HEK293 (cell line): ENCODE measurements at regions not wholly inside any gene's neighbourhood (a gene's known extent, or its start where the extent isn't known, plus 50 kb on each side); places are given as distances from the start of the nearest gene placed in this dataset.

ENCODE experiments used
- CTCF ChIA-PET: fragments of 350-600 bp; formaldehyde crosslinking; extraction: SDS; loops from one replicate; lab custom pipeline; 2021; ENCODE audit warnings: antibody characterized with exemption; lab: Yijun Ruan, JAX
- POLR2A ChIA-PET: fragments of 300-600 bp; formaldehyde crosslinking; extraction: SDS; loops from one replicate; lab custom pipeline; 2020; ENCODE audit warnings: antibody characterized with exemption, inconsistent platforms; lab: Yijun Ruan, JAX
- H3K27ac ChIP-seq: fragments of 200-500 bp; sonication (Bioruptor generic); 2 replicates; pipeline ENCODE4 v1.5.1; 2014; ENCODE audit warnings: low read depth, low read length, control low read depth, inconsistent platforms; ENCODE audit errors: extremely low read depth
- H3K36me3 ChIP-seq, 2 experiments: fragments of 200-500 bp in 1 of 2; sonication (Bioruptor generic) in 1 of 2; 1 replicate in 1 of 2; 2 replicates in 1 of 2; pipeline ENCODE4 v1.5.1; 2014 to 2017; ENCODE audit warnings: inconsistent platforms in 2 of 2, low read length in 2 of 2; ENCODE audit not compliant: control insufficient read depth in 2 of 2, insufficient read depth in 1 of 2
- H3K4me1 ChIP-seq: fragments of 200-500 bp; sonication (Bioruptor generic); 2 replicates; pipeline ENCODE4 v1.5.1; 2014; ENCODE audit warnings: mild to moderate bottlenecking, low read length, inconsistent platforms; ENCODE audit not compliant: control insufficient read depth, insufficient read depth
- H3K4me3 ChIP-seq: 2 replicates; pipeline ENCODE4 v1.5.1; 2011; ENCODE audit warnings: low read depth, mild to moderate bottlenecking, control low read depth, low read length, moderate library complexity
- H3K9me3 ChIP-seq: fragments of 200-500 bp; sonication (Bioruptor generic); 2 replicates; pipeline ENCODE4 v1.5.1; 2014; ENCODE audit warnings: low read depth, low read length, inconsistent platforms; ENCODE audit not compliant: control insufficient read depth, insufficient read depth
- GLIS2 ChIP-seq: fragments of 450-650 bp; formaldehyde crosslinking; IDR thresholded peaks from 2 replicates; pipeline ENCODE4 v1.5.1; 2016; ENCODE audit warnings: missing biosample characterization, missing genetic modification characterization
- HOXA7 ChIP-seq: sonication (generic); formaldehyde crosslinking; IDR thresholded peaks from 2 replicates; pipeline ENCODE4 v1.8.1; 2022; ENCODE audit warnings: missing genetic modification reagents, borderline replicate concordance
- KLF17 ChIP-seq: fragments of 450-650 bp; formaldehyde crosslinking; IDR thresholded peaks from 2 replicates; pipeline ENCODE4 v1.5.1; 2016; ENCODE audit warnings: missing biosample characterization, missing genetic modification characterization
- KLF8 ChIP-seq: fragments of 450-650 bp; formaldehyde crosslinking; IDR thresholded peaks from 2 replicates; pipeline ENCODE4 v1.5.1; 2016; ENCODE audit warnings: missing biosample characterization, missing genetic modification characterization
- REST ChIP-seq: fragments of 450-650 bp; formaldehyde crosslinking; IDR thresholded peaks from 2 replicates; pipeline ENCODE4 v1.5.1; 2016; ENCODE audit warnings: missing biosample characterization, missing genetic modification characterization
- SP7 ChIP-seq: fragments of 450-650 bp; formaldehyde crosslinking; IDR thresholded peaks from 2 replicates; pipeline ENCODE4 v1.5.1; 2016; ENCODE audit warnings: missing biosample characterization, missing genetic modification characterization
- ZBTB21 ChIP-seq: fragments of 450-650 bp; formaldehyde crosslinking; IDR thresholded peaks from 2 replicates; pipeline ENCODE4 v1.5.1; 2017; ENCODE audit warnings: missing biosample characterization, missing genetic modification characterization
- ZNF138 ChIP-seq: fragments of 450-650 bp; formaldehyde crosslinking; IDR thresholded peaks from 2 replicates; pipeline ENCODE4 v1.5.1; 2016; ENCODE audit warnings: missing biosample characterization, missing genetic modification characterization, borderline replicate concordance
- ZNF19 ChIP-seq: fragments of 450-650 bp; formaldehyde crosslinking; IDR thresholded peaks from 2 replicates; pipeline ENCODE4; 2016; ENCODE audit warnings: missing biosample characterization, missing genetic modification characterization, low read depth
- ZNF391 ChIP-seq: fragments of 450-650 bp; formaldehyde crosslinking; IDR thresholded peaks from 2 replicates; pipeline ENCODE4 v1.5.1; 2016; ENCODE audit warnings: low read depth, missing biosample characterization, missing genetic modification characterization, borderline replicate concordance
- ZNF513 ChIP-seq: fragments of 450-650 bp; IDR thresholded peaks from 2 replicates; pipeline ENCODE4 v1.5.1; 2018; ENCODE audit warnings: missing biosample characterization, missing genetic modification characterization
- ZNF707 ChIP-seq: fragments of 450-650 bp; formaldehyde crosslinking; IDR thresholded peaks from 2 replicates; pipeline ENCODE4 v1.5.1; 2016; ENCODE audit warnings: missing biosample characterization, missing genetic modification characterization
- ZSCAN18 ChIP-seq: fragments of 450-650 bp; formaldehyde crosslinking; IDR thresholded peaks from 2 replicates; pipeline ENCODE4 v1.5.1; 2016; ENCODE audit warnings: missing biosample characterization, missing genetic modification characterization
- TF ChIP-seq, protein P1 (sequence below): fragments of 450-650 bp; formaldehyde crosslinking; IDR thresholded peaks from 2 replicates; pipeline ENCODE4 v1.5.1; 2016; ENCODE audit warnings: missing biosample characterization, missing genetic modification characterization

DNA sequence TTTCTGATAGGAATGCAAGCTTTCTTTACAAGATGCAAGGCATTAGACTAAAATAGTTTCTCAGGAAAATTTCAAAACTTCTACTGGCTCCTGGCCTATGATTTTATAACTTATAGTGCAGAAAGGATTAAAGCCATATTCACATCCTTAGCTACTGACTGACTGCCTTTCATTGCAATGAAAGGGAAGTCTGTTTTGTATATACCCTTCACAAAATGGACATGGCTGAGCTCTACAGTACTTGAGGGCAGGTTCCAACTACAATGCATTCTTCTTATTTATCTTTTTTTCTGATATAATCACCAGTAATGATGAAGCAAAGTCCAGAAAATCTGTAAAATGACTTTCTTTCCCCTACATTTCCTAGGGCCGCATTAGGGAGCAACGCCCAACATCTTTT lies 100.5 kb upstream of the ESRRG start:
- Histone ChIP-seq H3K9me3 (no peaks in the 10 kb centered on the region), H3K4me3 (no peak overlapping the region), H3K36me3 (no peaks in the 10 kb centered on the region), H3K4me1 (no peaks in the 10 kb centered on the region), H3K27ac (no peak overlapping the region)
- ChIA-PET POLR2A (no interaction called here), CTCF (no interaction called here)
- no peak for TF ChIP-seq ZNF391
- TF ChIP-seq, protein P1, sequence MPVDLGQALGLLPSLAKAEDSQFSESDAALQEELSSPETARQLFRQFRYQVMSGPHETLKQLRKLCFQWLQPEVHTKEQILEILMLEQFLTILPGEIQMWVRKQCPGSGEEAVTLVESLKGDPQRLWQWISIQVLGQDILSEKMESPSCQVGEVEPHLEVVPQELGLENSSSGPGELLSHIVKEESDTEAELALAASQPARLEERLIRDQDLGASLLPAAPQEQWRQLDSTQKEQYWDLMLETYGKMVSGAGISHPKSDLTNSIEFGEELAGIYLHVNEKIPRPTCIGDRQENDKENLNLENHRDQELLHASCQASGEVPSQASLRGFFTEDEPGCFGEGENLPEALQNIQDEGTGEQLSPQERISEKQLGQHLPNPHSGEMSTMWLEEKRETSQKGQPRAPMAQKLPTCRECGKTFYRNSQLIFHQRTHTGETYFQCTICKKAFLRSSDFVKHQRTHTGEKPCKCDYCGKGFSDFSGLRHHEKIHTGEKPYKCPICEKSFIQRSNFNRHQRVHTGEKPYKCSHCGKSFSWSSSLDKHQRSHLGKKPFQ: no peak
- no peak for TF ChIP-seq ZNF513 (tag by site-specific recombination)
- TF ChIP-seq GLIS2 (tag by site-specific recombination): no peak
- no peak for TF ChIP-seq HOXA7
- TF ChIP-seq KLF8 (tag by site-specific recombination): no peak
- no peak for TF ChIP-seq ZNF19 (tag by site-specific recombination)
- TF ChIP-seq KLF17 (tag by site-specific recombination): no peak

DNA sequence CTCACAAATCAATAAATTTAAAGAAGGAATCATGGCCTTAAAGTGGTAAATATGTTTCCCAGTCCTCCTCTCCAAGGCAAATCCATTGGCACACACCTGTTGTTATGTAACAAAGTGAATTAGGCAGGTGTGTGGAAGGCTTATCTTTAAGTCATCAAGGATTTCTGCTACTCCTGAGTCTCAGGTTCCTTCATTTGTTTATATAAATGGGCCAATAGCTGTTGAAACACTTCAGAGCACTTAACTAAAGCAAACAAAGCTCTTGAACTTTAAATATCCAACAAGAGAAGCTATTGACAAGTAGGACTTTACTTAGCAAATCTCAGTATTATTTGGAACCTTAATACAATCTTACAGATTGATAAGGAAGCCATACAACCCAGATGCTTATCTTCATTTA lies 99.3 kb upstream of the ESRRG start:
- no peak overlapping the region for H3K4me3 ChIP-seq
- TF ChIP-seq ZSCAN18 (tag by site-specific recombination) (no peak), SP7 (tag by site-specific recombination) (no peak), ZBTB21 (tag by site-specific recombination) (no peak), ZNF138 (tag by site-specific recombination) (no peak), ZNF707 (tag by site-specific recombination) (no peak), REST (tag by site-specific recombination) (no peak)
- TF ChIP-seq, all 188 proteins: peak for 0
- Histone ChIP-seq H3K36me3 (no peaks in the 10 kb centered on the region), H3K27ac (no peak overlapping the region), H3K9me3 (no peaks in the 10 kb centered on the region), H3K4me1 (no peaks in the 10 kb centered on the region)
- ChIA-PET POLR2A (interaction anchor here (0.6 kb wide), 1 partner anchor 13 kb away, joined by 4 read pairs; no protein-coding TSS in a partner anchor), CTCF (interaction anchor here (0.7 kb wide), 1 partner anchor 65 kb away, joined by 4 read pairs; no protein-coding TSS in a partner anchor)
